GM23338 (cell line): ENCODE measurements at regions not wholly inside any gene's neighbourhood (a gene's known extent, or its start where the extent isn't known, plus 50 kb on each side); places are given as distances from the start of the nearest gene placed in this dataset.

Experiments
- ATAC-seq: fragments of 200-7000 bp; cut with Tn5 transposase; 3 replicates; pipeline ENCODE4 v1.9.1; 2020
- DNase-seq: peaks from one replicate; pipeline ENCODE4 v3.0.0-alpha.2; 2015; ENCODE audit warnings: low spot score
- H2AFZ ChIP-seq: fragments of 200-600 bp; sonication (generic); 2 replicates; pipeline ENCODE4 v1.8.0; 2016; ENCODE audit warnings: antibody characterized with exemption, mild to moderate bottlenecking, moderate library complexity
- H3F3A ChIP-seq: fragments of 200-600 bp; sonication (generic); replicated peaks from 2 replicates; pipeline ENCODE4 v1.8.0; 2017; ENCODE audit warnings: antibody characterized with exemption, mixed run types, low read depth
- H3K27ac ChIP-seq: fragments of 200-600 bp; sonication (generic); 2 replicates; pipeline ENCODE4 v1.6.1; 2016; ENCODE audit warnings: low read depth
- H3K27me3 ChIP-seq: fragments of 200-600 bp; sonication (generic); 2 replicates; pipeline ENCODE4 v1.8.0; 2016; ENCODE audit warnings: mild to moderate bottlenecking, mixed run types, moderate library complexity; ENCODE audit not compliant: insufficient read depth
- H3K36me3 ChIP-seq: fragments of 200-600 bp; sonication (generic); 2 replicates; pipeline ENCODE4 v1.8.0; 2016; ENCODE audit warnings: mild to moderate bottlenecking; ENCODE audit not compliant: insufficient read depth
- H3K4me1 ChIP-seq: fragments of 200-600 bp; sonication (generic); 2 replicates; pipeline ENCODE4 v1.8.0; 2016; ENCODE audit warnings: mild to moderate bottlenecking, moderate library complexity; ENCODE audit not compliant: insufficient read depth
- H3K4me2 ChIP-seq: fragments of 200-600 bp; sonication (generic); 2 replicates; pipeline ENCODE4 v1.7.1; 2017; ENCODE audit warnings: mixed run types
- H3K4me3 ChIP-seq: fragments of 200-600 bp; sonication (generic); 2 replicates; pipeline ENCODE4 v1.6.1; 2016; ENCODE audit warnings: mixed run types
- H3K79me2 ChIP-seq: fragments of 200-600 bp; sonication (generic); replicated peaks from 2 replicates; pipeline ENCODE4 v1.8.0; 2017; ENCODE audit warnings: mild to moderate bottlenecking; ENCODE audit not compliant: insufficient read depth
- H3K9me2 ChIP-seq: fragments of 200-600 bp; sonication (generic); 2 replicates; pipeline ENCODE4 v1.8.0; 2017; ENCODE audit not compliant: insufficient read depth
- H4K20me1 ChIP-seq: fragments of 200-600 bp; sonication (generic); replicated peaks from 2 replicates; pipeline ENCODE4 v1.8.0; 2017; ENCODE audit warnings: mild to moderate bottlenecking; ENCODE audit not compliant: insufficient read depth
- H3K27ac Mint-ChIP-seq: 2 replicates; pipeline ENCODE4 v1.8.0; 2020; ENCODE audit warnings: inconsistent platforms, mild to moderate bottlenecking, moderate library complexity, mixed read lengths
- H3K27me3 Mint-ChIP-seq: 3 replicates; pipeline ENCODE4 v1.8.0; 2022; ENCODE audit warnings: low read depth, mild to moderate bottlenecking, moderate library complexity, mixed read lengths, inconsistent platforms; ENCODE audit not compliant: insufficient read depth, poor library complexity
- H3K36me3 Mint-ChIP-seq: 3 replicates; pipeline ENCODE4 v1.8.0; 2021; ENCODE audit warnings: low read depth, mild to moderate bottlenecking, inconsistent platforms, moderate library complexity, mixed read lengths
- H3K4me1 Mint-ChIP-seq: 3 replicates; pipeline ENCODE4 v1.8.0; 2020; ENCODE audit warnings: mild to moderate bottlenecking, inconsistent platforms, mixed read lengths
- H3K4me3 Mint-ChIP-seq: 3 replicates; pipeline ENCODE4 v1.8.0; 2021; ENCODE audit warnings: moderate library complexity, mild to moderate bottlenecking, inconsistent platforms, mixed read lengths
- H3K9me3 Mint-ChIP-seq: 3 replicates; pipeline ENCODE4 v1.8.0; 2020; ENCODE audit warnings: moderate library complexity, mild to moderate bottlenecking, inconsistent platforms, mixed read lengths
- CREB1 ChIP-seq: fragments of 250-450 bp; sonication (Bioruptor Pico); IDR thresholded peaks from 2 replicates; pipeline ENCODE4 v1.5.0; 2020; ENCODE audit warnings: low read depth, mild to moderate bottlenecking, moderate library complexity
- CTCF ChIP-seq, 2 experiments: fragments of 200-600 bp in 1 of 2; sonication (generic) in 1 of 2; conservative IDR thresholded peaks; 2 replicates each; pipeline versions ENCODE4 v1.5.1 to v1.6.1; 2016 to 2017; ENCODE audit warnings: antibody characterized with exemption in 2 of 2, low read depth in 2 of 2, mild to moderate bottlenecking in 2 of 2, moderate library complexity in 1 of 2
- ETS1 ChIP-seq: IDR thresholded peaks from 2 replicates; pipeline ENCODE4 v1.6.1; 2016; ENCODE audit warnings: antibody characterized with exemption
- EZH2 ChIP-seq: fragments of 200-600 bp; sonication (generic); IDR thresholded peaks from one replicate; pipeline ENCODE4 v1.8.0; 2017; ENCODE audit warnings: antibody characterized with exemption, mild to moderate bottlenecking, low read depth; ENCODE audit not compliant: unreplicated experiment
- EZH2phosphoT487 ChIP-seq: fragments of 200-600 bp; sonication (generic); IDR thresholded peaks from one replicate; pipeline ENCODE4 v1.8.1; 2018; ENCODE audit warnings: antibody characterized with exemption; ENCODE audit not compliant: unreplicated experiment
- JUNB ChIP-seq: IDR thresholded peaks from one replicate; pipeline ENCODE4 v1.6.1; 2016; ENCODE audit warnings: antibody characterized with exemption; ENCODE audit not compliant: unreplicated experiment
- NANOG ChIP-seq: IDR thresholded peaks from 2 replicates; pipeline ENCODE4 v1.6.1; 2016; ENCODE audit warnings: antibody characterized with exemption, borderline replicate concordance
- POLR2AphosphoS5 ChIP-seq: IDR thresholded peaks from 2 replicates; pipeline ENCODE4 v1.6.1; 2016; ENCODE audit warnings: antibody characterized with exemption, low read depth
- REST ChIP-seq: IDR thresholded peaks from one replicate; pipeline ENCODE4 v1.6.1; 2018; ENCODE audit warnings: antibody characterized with exemption; ENCODE audit not compliant: unreplicated experiment
- ZNF114 ChIP-seq: fragments of 250-450 bp; sonication (Bioruptor Pico); IDR thresholded peaks from 2 replicates; pipeline ENCODE4 v1.5.0; 2020; ENCODE audit warnings: mild to moderate bottlenecking, moderate library complexity
- ZNF331 ChIP-seq: fragments of 250-450 bp; sonication (Bioruptor Pico); IDR thresholded peaks from 2 replicates; pipeline ENCODE4 v1.5.0; 2020; ENCODE audit warnings: low read depth, mild to moderate bottlenecking, moderate library complexity
- ZNF462 ChIP-seq: fragments of 250-450 bp; sonication (Bioruptor Pico); IDR thresholded peaks from 2 replicates; pipeline ENCODE4 v1.5.0; 2020; ENCODE audit warnings: mild to moderate bottlenecking, moderate library complexity

- H3F3A ChIP-seq, result no peaks in the 10 kb centered on the region
- H3K27me3 ChIP-seq, result no peaks in the 10 kb centered on the region
- no peaks in the 10 kb centered on the region for H3K9me2 ChIP-seq
- no peak overlapping the region for H3K4me2 ChIP-seq
- no peaks in the 10 kb centered on the region for H4K20me1 ChIP-seq
- TF ChIP-seq ZNF331 (CRISPR knock-in tag), result no peak
- TF ChIP-seq NANOG, result no peak
- no peak for TF ChIP-seq POLR2AphosphoS5
- TF ChIP-seq CTCF (conservative IDR thresholded peaks at IDR 0.05; ENCODE audit: low read depth in 2 of 2), result no peak
- no peak for TF ChIP-seq CREB1 (CRISPR knock-in tag)
- TF ChIP-seq EZH2phosphoT487, result no peak
- TF ChIP-seq JUNB, result no peak
- no peak for TF ChIP-seq REST
- no peak for TF ChIP-seq ZNF114
- TF ChIP-seq EZH2, result no peak
- TF ChIP-seq ZNF462 (CRISPR knock-in tag), result no peak
- no peak for TF ChIP-seq ETS1
- DNase-seq (no peak), ATAC-seq (no peak)
- Mint-ChIP-seq H3K27me3 (no peaks in the 10 kb centered on the region), H3K9me3 (no peaks in the 10 kb centered on the region), H3K4me3 (no peak overlapping the region), H3K36me3 (no peaks in the 10 kb centered on the region), H3K27ac (no peak overlapping the region), H3K4me1 (no peaks in the 10 kb centered on the region)
- no peaks in the 10 kb centered on the region for H3K4me1 ChIP-seq
- no peak overlapping the region for H3K27ac ChIP-seq
- no peak overlapping the region for H3K4me3 ChIP-seq
- no peak overlapping the region for H2AFZ ChIP-seq
- no peaks in the 10 kb centered on the region for H3K79me2 ChIP-seq
- H3K36me3 ChIP-seq, result no peaks in the 10 kb centered on the region
Measured at GRCh38 chr13:86080340-86080995, 281.2 kb upstream of the SLITRK6 start.
